HG02798 (cell line): ENCODE measurements at regions not wholly inside any gene's neighbourhood (a gene's known extent, or its start where the extent isn't known, plus 50 kb on each side); places are given as distances from the start of the nearest gene placed in this dataset.

Experiments
- ATAC-seq: cut with Tn5 transposase; IDR thresholded peaks from one replicate; pipeline ENCODE4 v1.9.1; 2021; ENCODE audit warnings: mild to moderate bottlenecking; ENCODE audit not compliant: unreplicated experiment, poor library complexity

GRCh38 chr3:40972350-40972749 lies 227.0 kb upstream of the CTNNB1 start:
- ATAC-seq: no peak

- ATAC-seq: no peak
Measured at GRCh38 chr3:40973141-40973540, 226.2 kb upstream of the CTNNB1 start.

- ATAC-seq: no peak
Measured at GRCh38 chr3:40975711-40976121, 223.6 kb upstream of the CTNNB1 start.

GRCh38 chr3:40976241-40976640 lies 223.1 kb upstream of the CTNNB1 start:
- no peak for ATAC-seq

GRCh38 chr3:40978442-40978841 lies 220.9 kb upstream of the CTNNB1 start:
- ATAC-seq: no peak

- no peak for ATAC-seq
Measured at GRCh38 chr3:40979962-40980361, 219.3 kb upstream of the CTNNB1 start.

- ATAC-seq: no peak
Measured at GRCh38 chr3:40980467-40980866, 218.8 kb upstream of the CTNNB1 start.

GRCh38 chr3:40985195-40985594 lies 214.1 kb upstream of the CTNNB1 start:
- no peak for ATAC-seq

- ATAC-seq: no peak
Measured at GRCh38 chr3:40988468-40988867, 210.8 kb upstream of the CTNNB1 start.

- no peak for ATAC-seq
Measured at GRCh38 chr3:40989141-40990061, 209.9 kb upstream of the CTNNB1 start.

- no peak for ATAC-seq
Measured at GRCh38 chr3:40990062-40990456, 209.2 kb upstream of the CTNNB1 start.

- ATAC-seq: no peak
Measured at GRCh38 chr3:40992023-40992422, 207.3 kb upstream of the CTNNB1 start.

- ATAC-seq: no peak
Measured at GRCh38 chr3:40994611-40995010, 204.7 kb upstream of the CTNNB1 start.

- no peak for ATAC-seq
Measured at GRCh38 chr3:40995271-40995670, 204.0 kb upstream of the CTNNB1 start.

- no peak for ATAC-seq
Measured at GRCh38 chr3:40996382-40996781, 202.9 kb upstream of the CTNNB1 start.

- ATAC-seq: no peak
Measured at GRCh38 chr3:40996827-40997710, 202.2 kb upstream of the CTNNB1 start.

- ATAC-seq: no peak
Measured at GRCh38 chr3:40997711-40998519, 201.4 kb upstream of the CTNNB1 start.

- no peak for ATAC-seq
Measured at GRCh38 chr3:40999682-41000081, 199.6 kb upstream of the CTNNB1 start.

GRCh38 chr3:41000471-41000870 lies 198.8 kb upstream of the CTNNB1 start:
- ATAC-seq: no peak

GRCh38 chr3:41001556-41001955 lies 197.7 kb upstream of the CTNNB1 start:
- no peak for ATAC-seq
